B cell (primary cell): ENCODE measurements at regions not wholly inside any gene's neighbourhood (a gene's known extent, or its start where the extent isn't known, plus 50 kb on each side); places are given as distances from the start of the nearest gene placed in this dataset.

Experiments used
- ATAC-seq: fragments of 200-7000 bp; cut with Tn5 transposase; one replicate; pipeline ENCODE4 v1.10.0; 2021; ENCODE audit warnings: low read depth, mild to moderate bottlenecking, moderate number of reproducible peaks, moderate library complexity
- CTCF ChIA-PET: fragments of 350-600 bp; sonication (Branson Sonifier 250); formaldehyde crosslinking; loops from one replicate; lab custom pipeline; 2021; ENCODE audit warnings: antibody characterized with exemption, inconsistent platforms; lab: Charles Lee
- POLR2A ChIA-PET: fragments of 350-600 bp; sonication (Branson Sonifier 250); formaldehyde crosslinking; loops from one replicate; lab custom pipeline; 2021; ENCODE audit warnings: antibody characterized with exemption; lab: Charles Lee
- DNase-seq: peaks from one replicate; pipeline ENCODE4 v3.0.0; 2013
- H2AFZ ChIP-seq: 2 replicates; pipeline ENCODE4 v1.6.1; 2012; ENCODE audit warnings: mild to moderate bottlenecking, low read depth, low read length; ENCODE audit not compliant: insufficient read depth, poor library complexity, severe bottlenecking
- H3K27ac ChIP-seq, 2 donors: 1 replicate in 1 of 2; 2 replicates in 1 of 2; pipeline ENCODE4 v1.5.1; 2012 to 2013; ENCODE audit warnings: low read length in 2 of 2, mild to moderate bottlenecking in 2 of 2, moderate library complexity in 1 of 2
- H3K27me3 ChIP-seq, 4 experiments: fragments of 200-600 bp in 1 of 4; sonication (generic) in 1 of 4; replicated peaks in 1 of 4; 1 replicate in 2 of 4; 2 replicates in 2 of 4; pipeline versions ENCODE4 v1.6.1 to v1.7.0; 2013 to 2016; ENCODE audit warnings: low read length in 3 of 4, mild to moderate bottlenecking in 2 of 4, mixed read lengths in 1 of 4, moderate library complexity in 1 of 4; ENCODE audit not compliant: insufficient read depth in 4 of 4, control insufficient read depth in 3 of 4; ENCODE audit errors: control extremely low read depth in 1 of 4
- H3K36me3 ChIP-seq, 2 experiments: replicated peaks in 1 of 2; 1 replicate in 1 of 2; 2 replicates in 1 of 2; pipeline versions ENCODE4 v1.6.1 to v1.7.1; 2013; ENCODE audit warnings: low read length in 1 of 2; ENCODE audit not compliant: insufficient read depth in 2 of 2, control insufficient read depth in 1 of 2; ENCODE audit errors: control extremely low read depth in 1 of 2, extremely low read depth in 1 of 2
- H3K4me1 ChIP-seq, 2 donors: fragments of 200-600 bp in 1 of 2; sonication (generic) in 1 of 2; 1 replicate in 1 of 2; 2 replicates in 1 of 2; pipeline versions ENCODE4 v1.5.1 to v1.6.1; 2013 to 2017; ENCODE audit warnings: low read length in 2 of 2; ENCODE audit not compliant: control insufficient read depth in 2 of 2, insufficient read depth in 2 of 2
- H3K4me2 ChIP-seq: replicated peaks from 2 replicates; pipeline ENCODE3; 2012; ENCODE audit warnings: mild to moderate bottlenecking, low read depth, low read length; ENCODE audit not compliant: poor library complexity, severe bottlenecking
- H3K4me3 ChIP-seq, 5 experiments: fragments of 200-600 bp in 1 of 5; sonication (generic) in 1 of 5; 1 replicate in 3 of 5; 2 replicates in 2 of 5; pipeline versions ENCODE4 v1.5.1 to v1.7.0; 2011 to 2016; ENCODE audit warnings: low read length in 4 of 5, mild to moderate bottlenecking in 4 of 5, low read depth in 2 of 5, control low read depth in 1 of 5, moderate library complexity in 1 of 5; ENCODE audit not compliant: insufficient read depth in 1 of 5; ENCODE audit errors: control extremely low read depth in 1 of 5, extremely low read depth in 1 of 5
- H3K79me2 ChIP-seq: fragments of 200-600 bp; sonication (generic); one replicate; pipeline ENCODE4 v1.6.0; 2016; ENCODE audit warnings: low read length; ENCODE audit not compliant: control insufficient read depth, insufficient read depth
- H3K9ac ChIP-seq: fragments of 200-600 bp; sonication (generic); 2 replicates; pipeline ENCODE4 v1.6.1; 2017; ENCODE audit warnings: mild to moderate bottlenecking, low read length, moderate library complexity
- H3K9me3 ChIP-seq, 3 donors: one replicate each; pipeline versions ENCODE4 v1.6.1 to v1.7.1; 2013; ENCODE audit warnings: low read length in 2 of 3; ENCODE audit not compliant: control insufficient read depth in 2 of 3, insufficient read depth in 1 of 3; ENCODE audit errors: control extremely low read depth in 1 of 3
- H4K20me1 ChIP-seq: 2 replicates; pipeline ENCODE4 v1.6.0; 2012; ENCODE audit warnings: mild to moderate bottlenecking, low read length; ENCODE audit not compliant: insufficient read depth, control insufficient read depth, poor library complexity, severe bottlenecking
- H3K27ac Mint-ChIP-seq: one replicate; pipeline ENCODE4 v1.8.0; 2021; ENCODE audit warnings: mixed read lengths
- H3K27me3 Mint-ChIP-seq: one replicate; pipeline ENCODE4 v1.8.0; 2021; ENCODE audit warnings: mixed read lengths
- H3K4me1 Mint-ChIP-seq: one replicate; pipeline ENCODE4 v1.8.0; 2021; ENCODE audit warnings: mixed read lengths
- H3K4me3 Mint-ChIP-seq: one replicate; pipeline ENCODE4 v1.8.0; 2021; ENCODE audit warnings: mixed read lengths
- H3K9me3 Mint-ChIP-seq: one replicate; pipeline ENCODE4 v1.8.0; 2022; ENCODE audit warnings: mixed read lengths; ENCODE audit not compliant: insufficient read depth
- CTCF ChIP-seq: fragments of 200-600 bp; IDR thresholded peaks from one replicate; pipeline ENCODE4 v1.8.0; 2022; ENCODE audit warnings: antibody characterized with exemption, mild to moderate bottlenecking
- EZH2 ChIP-seq: IDR thresholded peaks from 2 replicates; pipeline ENCODE4 v1.6.1; 2012; ENCODE audit warnings: borderline replicate concordance, low read depth, mild to moderate bottlenecking, moderate library complexity, low read length; ENCODE audit not compliant: insufficient read depth, poor library complexity, severe bottlenecking
- WGBS: methylation state at CpG from one replicate; pipeline ENCODE4 v1.1.5; 2013; ENCODE audit warnings: missing lambda C conversion rate; ENCODE audit not compliant: insufficient coverage; 5-methylcytosine and 5-hydroxymethylcytosine counted together
- intact Hi-C: fragments of 100-400 bp; cut with micrococcal nuclease; formaldehyde crosslinking; loops from one replicate; pipeline ENCODE4 v1.10.0; 2022

GRCh38 chr4:149980941-149981340 is 97.3 kb upstream of the DCLK2 start:
- no peak overlapping the region for H3K4me3 Mint-ChIP-seq
- 11% methylated on average over 5 of the region's 6 CpGs for WGBS
- POLR2A ChIA-PET, result no interaction called here
- no peak overlapping the region for H3K4me3 ChIP-seq
- peaks cover 0 to 1% (median 0%) of the 10 kb centered on the region in 3 donors for H3K9me3 ChIP-seq
- TF ChIP-seq CTCF (peak; percentile 88), EZH2 (no peak)
- no peaks in the 10 kb centered on the region for H3K36me3 ChIP-seq
- H3K27ac ChIP-seq, result no peak overlapping the region
- H3K9ac ChIP-seq, result no peak overlapping the region
- H4K20me1 ChIP-seq, result no peaks in the 10 kb centered on the region
- peaks cover 3% of the 10 kb centered on the region for H3K27me3 Mint-ChIP-seq
- H2AFZ ChIP-seq, result peak overlapping the region; percentile 28
- no peaks in the 10 kb centered on the region for H3K4me1 ChIP-seq
- DNase-seq (peak; percentile 51), ATAC-seq (peak; percentile 41)
- intact Hi-C loops, result loop anchor here (1.0 kb wide), 2 partner anchors 262 to 886 kb away; no protein-coding TSS in a partner anchor
- H3K27me3 ChIP-seq, result no peaks in the 10 kb centered on the region
- H3K79me2 ChIP-seq, result no peaks in the 10 kb centered on the region
- CTCF ChIA-PET, result interaction anchor here (4.5 kb wide), 1 partner anchor 886 kb away, joined by 20 read pairs; no protein-coding TSS in a partner anchor
- H3K9me3 Mint-ChIP-seq, result no peaks in the 10 kb centered on the region
- no peaks in the 10 kb centered on the region for H3K4me1 Mint-ChIP-seq
- H3K27ac Mint-ChIP-seq, result no peak overlapping the region
- H3K4me2 ChIP-seq, result no peak overlapping the region

DNA sequence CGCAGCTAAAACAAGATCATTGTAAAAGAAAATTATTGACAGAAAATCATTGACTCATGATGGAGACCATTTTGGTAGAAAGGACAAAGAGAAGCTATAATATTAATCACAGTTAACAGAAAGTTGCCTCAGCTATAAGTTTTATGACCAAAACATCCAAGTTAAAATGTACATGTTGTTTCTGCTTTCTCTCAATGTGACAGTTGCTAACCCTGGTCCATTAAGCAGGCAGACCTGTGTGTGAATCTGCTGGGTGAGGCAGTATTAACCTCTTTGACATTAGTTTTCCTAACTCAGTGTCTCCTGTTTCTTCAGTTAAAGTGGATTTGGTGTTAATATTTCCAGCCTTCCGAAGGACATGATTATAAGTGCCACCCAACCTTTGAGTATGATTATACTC is 94.8 kb upstream of the DCLK2 start:
- TF ChIP-seq EZH2 (no peak), CTCF (no peak)
- intact Hi-C loops, result no loop called here

More for the DNA sequence above, 94.8 kb upstream of the DCLK2 start:
- Histone ChIP-seq H3K36me3 (no peaks in the 10 kb centered on the region), H3K4me1 (no peaks in the 10 kb centered on the region), H3K79me2 (no peaks in the 10 kb centered on the region), H2AFZ (no peak overlapping the region), H3K9ac (no peak overlapping the region), H3K27ac (no peak overlapping the region), H3K9me3 (no peaks in the 10 kb centered on the region), H3K4me3 (no peak overlapping the region), H3K4me2 (no peak overlapping the region), H4K20me1 (no peaks in the 10 kb centered on the region), H3K27me3 (no peaks in the 10 kb centered on the region)
- no peaks in the 10 kb centered on the region for H3K4me1 Mint-ChIP-seq
- CTCF ChIA-PET, result interaction anchor here (0.7 to 4.5 kb wide), 3 partner anchors 226 to 883 kb away, joined by 3 to 20 read pairs (median 3); no protein-coding TSS in a partner anchor
- no CpG with 5 or more reads among the region's 2 CpGs for WGBS
- no peak for DNase-seq
- POLR2A ChIA-PET, result no interaction called here
- no peaks in the 10 kb centered on the region for H3K27me3 Mint-ChIP-seq
- ATAC-seq, result no peak
- H3K27ac Mint-ChIP-seq, result no peak overlapping the region
- no peak overlapping the region for H3K4me3 Mint-ChIP-seq
- H3K9me3 Mint-ChIP-seq, result no peaks in the 10 kb centered on the region
